Aorta (tissue), 5 donors: ENCODE measurements at regions not wholly inside any gene's neighbourhood (a gene's known extent, or its start where the extent isn't known, plus 50 kb on each side); places are given as distances from the start of the nearest gene placed in this dataset.
A peak's percentile ranks its signal among the peaks of the same experiment; 100 is the strongest.

ENCODE experiments used
- ATAC-seq: fragments of 200-7000 bp; cut with Tn5 transposase; one replicate; pipeline ENCODE4 v1.9.1; 2022; ENCODE audit warnings: moderate library complexity; ENCODE audit not compliant: low FRiP score
- DNase-seq, 2 donors: peaks; one replicate each; pipeline ENCODE4 v3.0.0-alpha.2; 2020
- H3K27ac ChIP-seq, 2 donors: one replicate each; pipeline ENCODE4 v1.5.1; 2013; ENCODE audit warnings: low read length in 2 of 2, mild to moderate bottlenecking in 2 of 2, moderate library complexity in 2 of 2, control low read depth in 1 of 2, inconsistent platforms in 1 of 2, low read depth in 1 of 2
- H3K27me3 ChIP-seq, 2 donors: one replicate each; pipeline ENCODE4 v1.6.1; 2013; ENCODE audit warnings: control low read depth in 1 of 2, low read length in 1 of 2, mild to moderate bottlenecking in 1 of 2, moderate library complexity in 1 of 2; ENCODE audit not compliant: insufficient read depth in 2 of 2, control insufficient read depth in 1 of 2
- H3K36me3 ChIP-seq, 2 donors: one replicate each; pipeline ENCODE4 v1.6.1; 2013; ENCODE audit warnings: control low read depth in 1 of 2, low read length in 1 of 2, mild to moderate bottlenecking in 1 of 2; ENCODE audit not compliant: insufficient read depth in 2 of 2, control insufficient read depth in 1 of 2
- H3K4me1 ChIP-seq, 2 donors: one replicate each; pipeline ENCODE4 v1.6.1; 2013; ENCODE audit warnings: low read length in 2 of 2, control low read depth in 1 of 2, mild to moderate bottlenecking in 1 of 2, moderate library complexity in 1 of 2; ENCODE audit not compliant: insufficient read depth in 2 of 2, control insufficient read depth in 1 of 2
- H3K4me3 ChIP-seq, 2 donors: one replicate each; pipeline ENCODE4 v1.5.1; 2013; ENCODE audit warnings: low read length in 2 of 2, control low read depth in 1 of 2, mild to moderate bottlenecking in 1 of 2
- H3K9me3 ChIP-seq: one replicate; pipeline ENCODE4 v1.6.1; 2013; ENCODE audit warnings: mild to moderate bottlenecking, low read length; ENCODE audit not compliant: control insufficient read depth
- WGBS, 2 donors: extraction: QIAGEN DNeasy Blood & Tissue Kit; methylation state at CpG; one replicate each; pipeline ENCODE4 v1.1.7; 2013; 5-methylcytosine and 5-hydroxymethylcytosine counted together
- intact Hi-C, 2 donors: fragments of 100-400 bp; cut with DNase I; formaldehyde crosslinking; loops; one replicate each; pipeline versions ENCODE4 v1.14.2 to v1.15.0; 2022
- donor health status: healthy with polysubstance abuse.
- donor health status: Bipolar disorder and iron deficiency.
- donor health status: DM: no; HTN: no; CAD: no.
- donor health status: DM: no; HTN: no; CAD: no.
- donor health status: DM: yes; HTN: yes; CAD: no.

DNA sequence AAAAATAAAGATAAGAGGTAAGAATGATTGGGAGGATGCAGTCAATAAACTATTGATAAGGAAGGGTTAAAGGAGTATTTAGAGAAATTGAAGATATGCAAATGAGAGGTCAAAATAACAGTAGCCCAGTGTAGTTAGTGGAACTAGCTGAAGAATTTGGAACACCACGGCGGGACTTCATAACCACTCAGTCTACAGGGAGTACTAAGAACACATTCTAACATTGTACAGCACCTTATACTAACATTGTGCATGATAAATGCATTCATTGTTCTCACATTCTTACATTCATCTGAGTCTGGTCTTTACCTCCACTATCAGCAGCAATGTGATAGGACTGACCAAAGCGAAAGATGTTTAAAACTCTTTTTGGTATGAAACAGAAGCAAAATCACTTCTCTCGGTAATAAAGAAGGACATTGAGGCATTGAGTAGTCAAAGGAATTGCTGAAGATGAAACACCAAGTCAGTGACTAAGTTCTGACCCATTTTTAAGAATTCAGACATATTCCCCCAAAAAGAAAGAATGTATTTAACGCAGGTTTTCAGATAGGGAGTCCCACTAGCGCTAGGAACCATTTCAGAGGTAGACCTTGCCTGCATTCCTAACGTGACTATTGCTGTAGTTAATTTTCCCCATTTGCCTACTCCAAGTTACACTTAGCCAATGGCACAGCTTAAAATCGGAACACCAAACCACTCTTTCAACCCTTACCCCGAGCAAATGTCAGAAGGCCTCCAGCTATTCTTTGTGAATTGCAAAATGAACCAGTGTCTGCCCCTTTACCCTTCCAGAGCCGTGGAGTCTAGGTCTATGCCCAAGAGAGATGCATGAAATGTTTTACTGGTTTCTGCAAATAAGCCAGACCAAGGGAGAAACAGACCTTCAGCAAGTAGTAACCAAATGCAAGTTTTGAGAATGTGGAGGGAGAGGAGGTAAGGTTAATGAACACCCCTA lies 108.8 kb upstream of the IRF2BP2 start:
- ATAC-seq (no peak), DNase-seq (no peak)
- intact Hi-C loops, result no loop called here
- Histone ChIP-seq H3K27ac (peak overlapping the region; percentile 40 to 96), H3K36me3 (no peaks in the 10 kb centered on the region), H3K4me3 (no peak overlapping the region), H3K9me3 (no peaks in the 10 kb centered on the region), H3K4me1 (peaks cover 4 to 13% of the 10 kb centered on the region in 2 donors), H3K27me3 (no peaks in the 10 kb centered on the region)
- WGBS, 2 donors, result 22 to 50% methylated on average over 10 of the region's 10 CpGs

DNA sequence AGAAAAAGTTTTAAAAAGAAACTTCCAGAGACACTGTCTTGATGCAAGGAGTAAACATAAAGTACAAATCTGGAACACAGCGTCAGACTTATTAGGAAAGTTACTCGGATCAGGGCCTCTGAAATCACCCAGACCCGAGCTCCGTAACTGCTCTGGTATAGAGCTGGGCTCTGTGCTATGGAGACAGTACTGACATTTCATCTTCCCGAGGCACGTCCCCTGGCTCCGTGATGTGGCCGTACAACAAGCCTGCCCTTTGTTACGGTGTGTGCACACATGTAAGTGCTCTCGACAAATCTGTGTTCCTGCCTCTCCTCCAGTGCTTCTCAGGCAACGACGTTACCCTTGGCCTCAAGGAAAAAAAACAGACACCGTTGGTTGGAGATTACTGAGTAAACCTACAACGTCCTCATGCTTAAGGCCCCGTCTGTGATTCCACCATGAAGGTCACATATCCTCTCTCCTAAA lies 107.0 kb upstream of the IRF2BP2 start:
- Histone ChIP-seq H3K27ac (peak overlapping the region in 1 of 2 donors; percentile 92), H3K4me1 (peaks cover 4 to 10% of the 10 kb centered on the region in 2 donors), H3K36me3 (no peaks in the 10 kb centered on the region), H3K9me3 (no peaks in the 10 kb centered on the region), H3K27me3 (no peaks in the 10 kb centered on the region), H3K4me3 (no peak overlapping the region)
- DNase-seq, result peak in 1 of 2 donors; percentile 24
- intact Hi-C loops, result no loop called here
- ATAC-seq, result no peak
- WGBS, 2 donors, result 44 to 61% methylated on average over 15 of the region's 15 CpGs

DNA sequence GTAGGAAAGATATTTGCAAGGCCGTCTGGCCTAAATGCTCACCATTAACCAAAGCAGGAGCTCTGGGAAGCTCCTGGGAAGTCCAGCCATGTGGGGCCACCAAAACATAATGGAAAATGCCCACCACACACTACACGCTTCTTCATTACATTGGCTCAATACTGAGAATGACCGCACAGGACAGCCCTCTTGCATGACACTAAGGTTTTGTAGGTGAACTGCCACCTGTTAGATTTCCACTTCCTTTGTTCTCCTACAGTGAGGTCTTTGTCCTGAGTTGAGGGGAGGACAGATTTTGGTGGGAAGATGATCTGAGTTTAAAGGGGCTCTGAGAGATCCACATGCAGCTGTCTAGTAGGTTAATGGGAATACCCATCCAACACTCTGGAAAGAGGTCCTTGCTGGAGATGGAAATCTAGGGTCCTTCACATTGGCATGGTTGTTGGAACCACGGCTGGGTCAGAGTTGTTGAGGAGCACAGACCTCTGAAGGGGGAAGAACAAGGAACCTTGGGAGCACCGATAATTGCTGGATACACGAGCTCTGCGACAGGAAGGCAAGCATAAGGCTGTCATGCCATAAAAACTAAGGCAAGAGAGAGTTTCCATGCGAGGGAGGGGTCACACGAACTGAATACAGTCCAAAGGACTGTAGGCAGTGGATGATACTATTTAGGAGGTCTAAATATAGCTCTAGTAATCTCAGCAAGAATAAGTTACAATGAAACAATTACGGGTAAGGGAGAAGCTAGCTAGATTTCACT lies 105.5 kb upstream of the IRF2BP2 start:
- peak in 1 of 2 donors; percentile 26 for DNase-seq
- Histone ChIP-seq H3K4me1 (peaks cover 4% of the 10 kb centered on the region in 2 donors), H3K27ac (peak overlapping the region; percentile 40 to 45), H3K36me3 (no peaks in the 10 kb centered on the region), H3K9me3 (no peaks in the 10 kb centered on the region), H3K4me3 (no peak overlapping the region), H3K27me3 (no peaks in the 10 kb centered on the region)
- WGBS, 2 donors, result 49 to 57% methylated on average over 10 of the region's 10 CpGs
- ATAC-seq, result no peak
- intact Hi-C loops, result no loop called here

DNA sequence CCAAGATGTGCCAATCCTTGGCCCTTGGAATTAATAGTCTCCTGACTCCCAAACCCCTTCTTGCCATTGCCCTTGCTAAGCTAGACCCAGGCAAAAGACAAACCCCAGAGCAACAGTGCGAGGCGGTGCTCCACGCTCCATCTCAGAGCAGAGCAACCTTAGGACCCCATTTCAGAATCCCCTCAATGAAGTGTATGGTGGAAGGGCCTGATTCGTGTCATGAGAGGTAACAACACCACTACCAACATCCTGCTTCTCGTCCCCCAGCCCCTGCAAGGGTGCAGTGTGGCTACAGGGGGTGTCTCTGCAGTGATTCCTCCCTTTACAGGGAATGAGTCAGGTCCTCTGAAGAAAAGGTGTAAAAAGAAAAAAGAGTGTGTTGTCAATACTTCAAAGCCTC lies 103.9 kb upstream of the IRF2BP2 start:
- 95 to 98% methylated on average over 5 of the region's 5 CpGs for WGBS, 2 donors
- peaks cover 4% of the 10 kb centered on the region in 2 donors for H3K4me1 ChIP-seq
- no peak overlapping the region for H3K27ac ChIP-seq
- no peaks in the 10 kb centered on the region for H3K36me3 ChIP-seq
- no peaks in the 10 kb centered on the region for H3K27me3 ChIP-seq
- H3K4me3 ChIP-seq, result no peak overlapping the region
- intact Hi-C loops, result no loop called here
- no peaks in the 10 kb centered on the region for H3K9me3 ChIP-seq
- DNase-seq, result peak in 1 of 2 donors; percentile 17
- ATAC-seq, result no peak

DNA sequence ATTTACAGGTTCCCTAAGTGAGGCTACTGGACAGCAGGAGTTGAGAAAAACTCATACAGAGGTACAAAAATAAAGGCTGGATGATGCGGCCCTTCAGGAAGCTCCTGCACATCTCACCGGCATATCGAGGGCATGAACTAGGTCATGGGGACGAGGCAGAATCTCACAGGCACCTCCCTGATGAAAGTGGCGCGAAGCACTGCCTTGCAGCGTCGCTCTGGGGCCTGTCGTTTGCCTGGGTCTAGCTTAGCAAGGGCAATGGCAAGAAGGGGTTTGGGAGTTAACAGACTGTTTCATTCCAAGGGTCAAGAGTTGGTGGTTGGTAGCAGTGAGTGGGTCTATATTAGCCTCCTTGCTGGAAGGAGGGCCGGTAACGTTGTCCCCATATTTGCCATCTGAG lies 103.5 kb upstream of the IRF2BP2 start:
- intact Hi-C loops, result no loop called here
- Histone ChIP-seq H3K4me3 (no peak overlapping the region), H3K36me3 (no peaks in the 10 kb centered on the region), H3K27me3 (no peaks in the 10 kb centered on the region), H3K9me3 (no peaks in the 10 kb centered on the region), H3K4me1 (peaks cover under 1 to 4% of the 10 kb centered on the region in 2 donors), H3K27ac (no peak overlapping the region)
- 89 to 93% methylated on average over 11 of the region's 11 CpGs for WGBS, 2 donors
- ATAC-seq, result no peak
- no peak for DNase-seq

DNA sequence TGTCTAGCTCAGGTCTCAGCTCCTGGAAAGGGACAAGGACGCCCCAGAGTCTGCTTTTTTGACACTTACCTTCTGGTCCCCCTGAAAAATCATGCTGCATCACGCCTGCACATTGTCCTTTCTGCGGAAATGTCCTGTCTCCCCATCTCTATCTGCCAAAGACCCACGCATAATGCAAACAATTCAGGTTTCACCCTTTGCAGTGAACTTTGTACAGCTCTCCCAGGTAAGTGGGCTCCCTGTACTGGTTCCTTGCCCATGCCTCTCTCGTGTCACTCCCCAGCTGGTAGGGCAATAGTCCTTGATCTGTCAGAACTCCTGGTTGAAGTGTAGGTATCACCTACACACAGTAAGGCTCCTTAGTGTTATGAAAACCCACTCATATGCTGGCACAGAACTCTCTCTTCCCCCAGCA lies 102.9 kb upstream of the IRF2BP2 start:
- intact Hi-C loops, result no loop called here
- H3K27ac ChIP-seq, result no peak overlapping the region
- no peak for DNase-seq
- WGBS, 2 donors, result 87 to 99% methylated on average over 5 of the region's 5 CpGs
- no peak for ATAC-seq
- H3K4me1 ChIP-seq, result peaks cover 0 to 4% of the 10 kb centered on the region in 2 donors
- no peak overlapping the region for H3K4me3 ChIP-seq
- H3K9me3 ChIP-seq, result no peaks in the 10 kb centered on the region
- no peaks in the 10 kb centered on the region for H3K27me3 ChIP-seq
- H3K36me3 ChIP-seq, result no peaks in the 10 kb centered on the region

DNA sequence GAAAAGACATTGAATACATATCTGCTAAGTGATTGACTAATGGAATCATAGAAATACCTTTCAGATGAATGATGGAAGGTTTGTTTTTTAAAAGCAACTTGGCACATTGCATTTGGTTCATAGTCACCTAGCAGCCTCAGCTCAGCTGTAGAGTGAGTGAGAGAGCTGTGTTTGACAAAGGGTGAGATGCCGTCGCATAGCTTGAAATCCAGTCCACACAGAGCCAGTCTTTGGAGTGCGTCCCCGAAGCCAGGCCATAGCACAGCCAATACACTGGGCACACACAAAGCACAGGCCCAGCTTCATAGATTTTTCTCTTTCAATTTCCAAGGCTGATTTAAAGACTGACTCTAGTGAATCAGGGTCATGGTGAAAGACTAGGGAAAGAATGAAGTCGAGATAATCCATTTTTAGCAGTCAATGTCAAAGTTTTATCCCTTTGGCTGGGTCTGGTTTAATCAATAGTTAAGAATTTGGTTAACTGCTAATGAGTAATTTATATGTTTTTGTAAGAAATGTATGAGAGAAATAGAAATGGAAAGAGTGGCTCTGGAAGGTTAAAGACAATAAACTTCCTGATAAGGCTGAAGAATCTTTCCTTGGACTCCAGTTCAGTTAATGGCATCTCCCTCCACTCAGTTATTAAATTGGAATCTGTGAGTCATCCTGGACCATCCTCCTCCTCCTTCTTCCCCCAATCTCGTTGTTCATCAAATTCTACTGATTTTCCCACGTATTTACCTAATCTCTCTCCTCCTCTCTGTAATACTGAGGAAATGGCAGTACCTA lies 101.2 kb upstream of the IRF2BP2 start:
- Histone ChIP-seq H3K36me3 (no peaks in the 10 kb centered on the region), H3K27me3 (no peaks in the 10 kb centered on the region), H3K4me1 (peaks cover 0 to 2% of the 10 kb centered on the region in 2 donors), H3K4me3 (no peak overlapping the region), H3K27ac (no peak overlapping the region), H3K9me3 (no peaks in the 10 kb centered on the region)
- DNase-seq (no peak), ATAC-seq (no peak)
- intact Hi-C loops, result no loop called here
- 76 to 87% methylated on average over 7 of the region's 7 CpGs for WGBS, 2 donors

DNA sequence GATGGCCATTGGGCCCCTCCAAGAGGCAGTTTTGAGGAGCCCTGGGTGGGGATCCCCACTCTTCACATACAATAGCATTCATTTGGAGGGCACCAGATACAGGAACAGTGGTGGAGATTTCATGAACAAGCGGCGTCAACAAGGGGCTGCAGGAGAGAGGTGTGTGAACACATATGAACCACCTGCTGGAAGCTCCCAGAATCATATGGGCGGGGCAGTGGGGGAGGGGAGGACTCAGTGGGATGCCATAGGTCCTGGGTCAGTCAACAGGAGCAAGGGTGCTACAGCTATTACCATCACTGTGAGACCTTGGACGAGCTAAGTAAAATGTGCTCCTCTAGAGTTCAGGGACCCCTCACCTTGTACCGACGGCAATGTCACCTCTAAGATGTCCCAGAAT lies 100.4 kb upstream of the IRF2BP2 start:
- H3K4me1 ChIP-seq, result no peaks in the 10 kb centered on the region
- no peaks in the 10 kb centered on the region for H3K36me3 ChIP-seq
- DNase-seq (no peak), ATAC-seq (no peak)
- no peaks in the 10 kb centered on the region for H3K9me3 ChIP-seq
- 98% methylated on average over 6 of the region's 6 CpGs for WGBS, 2 donors
- intact Hi-C loops, result no loop called here
- H3K27me3 ChIP-seq, result no peaks in the 10 kb centered on the region
- no peak overlapping the region for H3K27ac ChIP-seq
- no peak overlapping the region for H3K4me3 ChIP-seq
